ENCODE measurements at regions not wholly inside any gene's neighbourhood (a gene's known extent, or its start where the extent isn't known, plus 50 kb on each side); places are given as distances from the start of the nearest gene placed in this dataset.

DNA sequence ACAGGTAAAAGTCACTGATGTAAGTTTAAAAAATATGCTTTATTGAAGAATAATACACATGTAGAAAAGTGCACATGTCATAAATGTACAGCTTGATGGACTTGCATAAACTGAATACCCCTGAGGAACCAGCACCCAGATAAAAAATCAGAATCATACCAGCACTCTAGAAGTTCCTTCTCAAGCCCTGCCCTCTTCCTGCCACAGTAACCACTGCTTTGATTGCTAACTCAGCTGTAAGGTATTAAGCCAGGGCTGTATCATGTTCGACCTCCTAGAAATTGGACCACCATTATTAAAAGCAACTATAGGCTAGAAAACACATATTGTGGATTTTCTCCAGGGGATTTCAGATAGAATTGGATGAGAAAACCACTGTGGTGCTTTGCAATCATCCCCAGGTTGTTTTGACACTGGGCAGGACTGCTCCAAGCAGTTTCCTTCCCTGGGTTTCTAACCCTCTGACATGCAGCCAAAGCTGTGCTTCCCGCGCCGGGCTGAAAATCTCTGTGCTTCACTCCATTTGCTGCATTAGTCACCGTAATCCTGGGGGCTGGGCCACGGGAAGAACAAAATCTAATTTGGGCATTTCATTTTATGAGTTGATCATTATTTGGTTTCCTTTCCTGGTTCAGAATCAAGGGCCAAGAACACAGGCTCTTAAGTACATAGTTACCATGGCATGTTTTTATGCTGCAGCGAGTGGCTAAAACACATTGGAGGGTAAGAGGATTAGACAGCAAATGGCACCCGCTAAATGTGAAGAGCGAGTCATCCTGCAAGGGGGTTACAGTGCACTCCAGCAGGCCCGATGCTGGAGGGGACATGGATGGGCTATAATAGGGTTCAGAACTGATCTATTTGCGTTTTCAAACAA, 139.4 kb upstream of the IL12B start:
- Mint-ChIP-seq H3K27ac (no peak overlapping the region), H3K27me3 (peaks cover 43% of the 10 kb centered on the region), H3K4me3 (no peak overlapping the region), H3K36me3 (no peaks in the 10 kb centered on the region), H3K9me3 (ENCODE audit: low read depth) (peaks cover 4% of the 10 kb centered on the region), H3K4me1 (peaks cover 15% of the 10 kb centered on the region)
- DNase-seq (peak; percentile 60), ATAC-seq (peak; percentile 74)
- CTCF ChIA-PET = no interaction called here

DNA sequence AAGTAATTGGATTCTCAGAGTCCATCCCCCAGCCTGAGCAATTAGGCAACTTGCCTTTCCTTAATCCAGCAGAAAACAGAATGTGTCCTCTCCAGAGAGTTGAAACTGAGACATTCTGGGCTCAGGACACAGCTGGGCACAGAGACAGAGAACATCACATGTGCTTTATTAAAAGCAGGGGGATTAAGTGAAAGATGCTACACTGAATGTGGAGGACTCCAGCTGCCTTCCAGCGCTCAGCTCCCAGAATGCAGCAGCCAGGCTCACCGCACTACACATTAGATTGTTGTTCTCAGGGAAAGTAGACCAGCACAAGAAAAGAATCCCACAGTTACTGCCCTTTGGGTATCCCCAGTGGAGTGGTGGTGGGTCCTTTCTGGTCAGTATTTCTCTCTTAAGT, 141.6 kb upstream of the IL12B start:
- H3K36me3 Mint-ChIP-seq = peaks cover 2% of the 10 kb centered on the region
- CTCF ChIA-PET = no interaction called here
- peaks cover 15% of the 10 kb centered on the region for H3K4me1 Mint-ChIP-seq
- H3K9me3 Mint-ChIP-seq (ENCODE audit: low read depth) = peaks cover 6% of the 10 kb centered on the region
- H3K27me3 Mint-ChIP-seq = peaks cover 53% of the 10 kb centered on the region
- DNase-seq = no peak
- H3K4me3 Mint-ChIP-seq = no peak overlapping the region
- no peak overlapping the region for H3K27ac Mint-ChIP-seq
- no peak for ATAC-seq

DNA sequence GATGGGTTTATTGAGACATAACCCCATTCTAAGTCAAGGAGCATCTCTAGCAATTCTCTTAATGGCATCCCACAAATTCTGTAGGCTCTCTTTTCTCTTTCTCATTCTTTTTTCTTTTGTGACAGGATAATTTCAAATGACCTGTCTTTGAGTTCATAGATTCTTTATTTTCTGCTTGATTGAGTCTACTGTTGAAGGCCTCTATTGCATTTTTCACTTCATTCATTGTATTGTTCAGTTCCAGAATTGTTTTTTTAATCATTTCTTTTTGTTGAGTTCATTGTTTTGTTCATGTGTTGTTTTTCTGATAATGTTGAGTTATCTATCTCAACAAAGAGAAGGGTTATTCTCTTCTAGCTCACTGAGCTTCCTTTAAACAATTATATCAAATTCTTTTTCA, 144.7 kb upstream of the IL12B start:
- peaks cover 4% of the 10 kb centered on the region for H3K4me1 Mint-ChIP-seq
- ATAC-seq (no peak), DNase-seq (no peak)
- H3K36me3 Mint-ChIP-seq = peaks cover 2% of the 10 kb centered on the region
- H3K27me3 Mint-ChIP-seq = peaks cover 38% of the 10 kb centered on the region
- H3K4me3 Mint-ChIP-seq = no peak overlapping the region
- no peak overlapping the region for H3K27ac Mint-ChIP-seq
- CTCF ChIA-PET = interaction anchor here (1.6 kb wide), 1 partner anchor 8 kb away, joined by 3 read pairs; no protein-coding TSS in a partner anchor
- peaks cover 6% of the 10 kb centered on the region for H3K9me3 Mint-ChIP-seq (ENCODE audit: low read depth)

DNA sequence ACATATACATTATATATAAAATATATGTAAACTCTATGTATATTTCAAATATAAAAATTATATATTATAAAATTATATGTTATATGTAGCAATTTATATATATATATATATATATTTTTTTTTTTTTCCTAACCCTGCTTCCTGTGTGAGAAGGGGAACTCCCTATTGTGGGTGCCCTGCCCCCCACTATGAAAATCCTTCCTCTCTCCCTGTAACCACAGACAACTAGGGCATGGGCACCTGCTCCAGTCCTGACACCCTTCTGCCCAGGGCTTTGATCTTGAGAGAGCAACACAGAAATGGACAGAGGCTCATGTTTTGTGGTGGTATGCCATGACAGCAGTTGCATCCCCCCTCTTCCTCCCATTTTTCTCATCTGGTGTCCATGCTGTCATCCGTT, 148.7 kb upstream of the IL12B start:
- Mint-ChIP-seq H3K9me3 (ENCODE audit: low read depth) (peaks cover 6% of the 10 kb centered on the region), H3K27ac (no peak overlapping the region), H3K4me3 (no peak overlapping the region), H3K27me3 (peaks cover 22% of the 10 kb centered on the region), H3K36me3 (peaks cover 2% of the 10 kb centered on the region), H3K4me1 (peaks cover 4% of the 10 kb centered on the region)
- CTCF ChIA-PET = interaction anchor here (1.2 kb wide), 1 partner anchor 37 kb away, joined by 4 read pairs; no protein-coding TSS in a partner anchor
- DNase-seq = no peak
- ATAC-seq = no peak

DNA sequence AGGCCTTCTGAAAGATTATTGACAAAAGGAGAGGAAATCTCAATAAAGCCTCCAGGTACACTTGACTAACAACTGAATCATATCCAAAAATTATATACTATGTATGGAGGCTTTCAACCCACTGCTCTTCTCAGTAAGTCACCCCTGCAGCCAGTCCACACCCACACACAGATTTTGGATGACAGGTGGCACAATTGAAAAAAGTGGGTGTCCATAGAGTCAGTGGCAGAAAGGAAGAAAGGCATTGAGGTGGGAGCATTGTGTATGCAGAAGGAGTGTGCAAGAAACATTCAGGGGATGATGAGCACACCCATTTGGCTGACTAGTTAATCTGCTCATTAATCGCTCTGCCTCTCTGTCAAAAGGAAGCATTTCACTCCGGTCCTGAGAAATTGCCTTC, 150.6 kb upstream of the IL12B start:
- CTCF ChIA-PET = no interaction called here
- H3K9me3 Mint-ChIP-seq (ENCODE audit: low read depth) = no peaks in the 10 kb centered on the region
- no peak overlapping the region for H3K4me3 Mint-ChIP-seq
- ATAC-seq (no peak), DNase-seq (no peak)
- no peaks in the 10 kb centered on the region for H3K36me3 Mint-ChIP-seq
- H3K27me3 Mint-ChIP-seq = peaks cover 15% of the 10 kb centered on the region
- H3K27ac Mint-ChIP-seq = no peak overlapping the region
- peaks cover 4% of the 10 kb centered on the region for H3K4me1 Mint-ChIP-seq

DNA sequence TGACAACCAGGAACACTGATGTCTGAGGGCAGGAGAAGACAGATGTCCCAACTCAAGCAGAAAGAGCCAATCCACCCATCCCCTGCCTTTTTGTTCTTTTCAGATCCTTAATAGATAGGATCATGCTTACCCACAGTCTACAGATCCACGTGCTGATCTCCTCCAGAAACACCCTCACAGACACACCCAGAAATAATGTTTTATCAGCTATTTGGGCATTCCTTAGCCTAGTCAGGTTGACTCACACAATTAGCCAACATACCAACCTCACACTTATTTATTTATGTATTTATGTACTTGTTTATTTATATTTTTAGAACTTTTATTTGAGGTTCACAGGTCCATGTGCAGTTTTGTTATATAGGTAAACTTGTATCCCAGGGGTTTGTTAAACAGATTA, 151.5 kb upstream of the IL12B start:
- H3K27ac Mint-ChIP-seq = no peak overlapping the region
- CTCF ChIA-PET = no interaction called here
- no peaks in the 10 kb centered on the region for H3K9me3 Mint-ChIP-seq (ENCODE audit: low read depth)
- DNase-seq (no peak), ATAC-seq (no peak)
- H3K4me3 Mint-ChIP-seq = no peak overlapping the region
- H3K27me3 Mint-ChIP-seq = peaks cover 12% of the 10 kb centered on the region
- H3K4me1 Mint-ChIP-seq = peaks cover 4% of the 10 kb centered on the region
- no peaks in the 10 kb centered on the region for H3K36me3 Mint-ChIP-seq

DNA sequence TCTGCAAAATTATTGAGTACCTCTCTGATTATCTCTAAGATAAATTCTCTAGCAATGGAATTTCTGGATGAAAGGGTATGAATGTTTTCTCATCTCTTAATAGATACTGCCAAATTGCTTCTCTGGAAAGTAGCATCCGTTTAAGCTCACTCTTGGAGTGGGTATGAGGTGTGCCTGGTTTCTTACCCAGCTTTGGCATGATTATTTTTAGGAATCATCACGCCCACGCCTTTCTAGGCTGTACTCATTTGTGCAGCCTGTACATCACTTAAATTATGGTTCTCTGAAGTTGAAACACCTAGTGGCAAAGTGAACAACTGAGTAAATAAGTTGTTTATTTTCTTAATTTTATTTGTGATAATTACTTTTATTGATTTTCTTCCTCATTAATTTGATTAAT, 156.5 kb upstream of the IL12B start:
- Mint-ChIP-seq H3K27me3 (peaks cover 10% of the 10 kb centered on the region), H3K9me3 (ENCODE audit: low read depth) (no peaks in the 10 kb centered on the region), H3K4me1 (no peaks in the 10 kb centered on the region), H3K27ac (no peak overlapping the region), H3K4me3 (no peak overlapping the region), H3K36me3 (no peaks in the 10 kb centered on the region)
- CTCF ChIA-PET = no interaction called here
- ATAC-seq (no peak), DNase-seq (no peak)

DNA sequence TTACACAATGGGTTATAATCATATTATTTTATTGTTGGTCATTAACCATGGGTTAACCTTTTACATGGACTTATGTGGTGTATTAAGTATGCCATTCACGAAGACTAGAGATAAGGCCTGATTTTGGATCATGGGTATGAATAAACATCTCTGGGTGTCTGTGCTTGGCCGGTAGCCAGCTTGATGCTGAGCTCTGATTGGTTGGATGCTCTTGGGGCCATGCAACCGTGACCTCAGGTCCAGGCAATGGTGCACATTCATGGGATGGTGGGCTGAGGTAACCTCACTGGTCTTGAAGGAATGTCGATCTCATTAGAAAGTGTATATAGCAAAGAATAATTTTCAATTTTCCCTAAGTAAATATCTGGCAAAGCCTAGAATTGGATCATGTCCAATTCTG, 158.2 kb upstream of the IL12B start:
- ATAC-seq (no peak), DNase-seq (no peak)
- no peak overlapping the region for H3K27ac Mint-ChIP-seq
- H3K36me3 Mint-ChIP-seq = no peaks in the 10 kb centered on the region
- H3K9me3 Mint-ChIP-seq (ENCODE audit: low read depth) = no peaks in the 10 kb centered on the region
- H3K4me1 Mint-ChIP-seq = no peaks in the 10 kb centered on the region
- CTCF ChIA-PET = no interaction called here
- no peak overlapping the region for H3K4me3 Mint-ChIP-seq
- H3K27me3 Mint-ChIP-seq = peaks cover 14% of the 10 kb centered on the region

DNA sequence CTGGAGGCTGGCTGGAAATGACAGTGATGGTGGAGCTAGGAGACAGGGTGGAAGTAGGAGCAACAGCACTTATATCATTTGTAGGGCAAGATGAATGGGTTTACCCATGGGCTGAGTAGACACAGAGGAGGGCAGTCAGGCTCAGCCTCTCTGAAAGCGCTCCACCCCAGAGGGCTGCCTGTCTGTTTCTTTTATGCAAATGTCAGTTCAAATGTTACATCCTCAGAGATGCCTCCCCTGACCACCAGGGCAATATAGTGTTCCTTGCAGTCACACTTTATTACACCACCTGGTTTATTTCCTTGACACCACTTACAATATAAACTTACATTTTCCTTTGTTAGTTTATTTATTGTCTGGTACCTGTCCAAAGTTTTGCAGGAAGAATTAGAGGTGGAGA, 159.5 kb upstream of the IL12B start:
- DNase-seq (no peak), ATAC-seq (no peak)
- H3K27ac Mint-ChIP-seq = no peak overlapping the region

DNA sequence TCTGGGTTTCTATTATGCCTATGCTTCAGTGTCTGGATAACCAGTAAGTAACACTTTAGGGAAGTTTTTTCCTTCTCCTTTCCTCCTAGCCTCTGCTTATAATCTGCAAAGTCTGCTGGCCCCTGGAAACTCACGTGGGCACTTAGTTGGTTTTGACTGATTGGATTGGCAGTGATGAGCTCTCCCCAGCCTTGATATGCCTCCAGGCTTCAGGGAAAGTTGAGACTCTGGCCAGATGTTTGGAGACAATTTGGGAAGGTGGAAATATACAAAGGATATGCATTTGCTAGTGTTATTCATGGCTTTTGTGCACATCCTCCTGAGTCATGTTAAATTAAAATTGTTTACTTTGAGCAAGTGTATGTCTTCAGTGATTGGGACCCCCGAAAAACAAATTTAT, 160.2 kb upstream of the IL12B start:
- H3K27ac Mint-ChIP-seq = no peak overlapping the region
- CTCF ChIA-PET = no interaction called here
- H3K36me3 Mint-ChIP-seq = no peaks in the 10 kb centered on the region
- no peaks in the 10 kb centered on the region for H3K9me3 Mint-ChIP-seq (ENCODE audit: low read depth)
- peaks cover 24% of the 10 kb centered on the region for H3K27me3 Mint-ChIP-seq
- no peaks in the 10 kb centered on the region for H3K4me1 Mint-ChIP-seq
- ATAC-seq = no peak
- no peak overlapping the region for H3K4me3 Mint-ChIP-seq
- no peak for DNase-seq

More for the DNA sequence above, 159.5 kb upstream of the IL12B start:
- CTCF ChIA-PET = no interaction called here
- no peaks in the 10 kb centered on the region for H3K36me3 Mint-ChIP-seq
- no peaks in the 10 kb centered on the region for H3K9me3 Mint-ChIP-seq (ENCODE audit: low read depth)
- H3K4me3 Mint-ChIP-seq = no peak overlapping the region
- peaks cover 19% of the 10 kb centered on the region for H3K27me3 Mint-ChIP-seq
- H3K4me1 Mint-ChIP-seq = no peaks in the 10 kb centered on the region

DNA sequence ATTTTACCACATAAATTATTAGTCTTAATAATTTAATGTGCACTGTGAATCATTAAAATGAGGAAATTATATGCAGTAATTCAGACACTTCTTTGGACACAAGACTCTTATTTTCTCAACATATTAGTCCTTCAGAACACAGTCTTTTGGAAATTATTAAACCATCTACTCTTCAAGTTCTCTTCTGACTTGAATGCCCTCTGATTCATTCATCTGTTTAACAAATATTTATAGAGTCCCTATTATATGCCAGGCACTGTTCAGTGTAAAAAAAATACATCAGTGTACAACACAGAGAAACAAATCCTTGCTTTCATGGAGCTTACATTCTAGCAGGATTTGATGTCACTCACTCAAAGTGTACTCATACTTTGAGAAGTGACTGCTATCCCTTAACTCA, 163.4 kb upstream of the IL12B start:
- no peak for ATAC-seq
- H3K27ac Mint-ChIP-seq = no peak overlapping the region
- DNase-seq = no peak
- H3K9me3 Mint-ChIP-seq (ENCODE audit: low read depth) = no peaks in the 10 kb centered on the region
- CTCF ChIA-PET = interaction anchor here (0.7 kb wide), 1 partner anchor 84 kb away, joined by 3 read pairs; no protein-coding TSS in a partner anchor
- H3K36me3 Mint-ChIP-seq = no peaks in the 10 kb centered on the region
- no peaks in the 10 kb centered on the region for H3K4me1 Mint-ChIP-seq
- H3K4me3 Mint-ChIP-seq = no peak overlapping the region
- H3K27me3 Mint-ChIP-seq = peaks cover 22% of the 10 kb centered on the region

DNA sequence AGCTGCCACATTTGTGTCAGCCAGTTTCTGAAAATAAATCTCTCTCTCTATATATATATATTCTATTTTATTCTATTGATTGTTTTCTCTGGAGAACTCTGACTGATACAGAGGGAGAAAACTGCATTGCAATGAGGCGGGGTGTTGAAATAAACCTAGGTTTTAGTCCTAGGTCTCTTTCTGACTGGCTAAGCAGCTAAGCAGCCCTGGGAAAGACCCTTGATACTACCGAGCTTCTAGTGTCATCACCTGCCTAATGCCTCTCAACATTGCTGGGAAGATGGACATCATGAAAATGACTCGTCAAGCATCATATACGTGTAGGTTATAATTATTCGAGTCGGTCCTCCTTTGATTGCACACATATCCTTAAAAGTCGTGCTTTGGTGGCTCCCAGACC, 166.5 kb upstream of the IL12B start:
- no peaks in the 10 kb centered on the region for H3K4me1 Mint-ChIP-seq
- no peak for ATAC-seq
- DNase-seq = no peak
- no peak overlapping the region for H3K4me3 Mint-ChIP-seq
- peaks cover 20% of the 10 kb centered on the region for H3K27me3 Mint-ChIP-seq
- no peak overlapping the region for H3K27ac Mint-ChIP-seq
- CTCF ChIA-PET = no interaction called here
- H3K36me3 Mint-ChIP-seq = no peaks in the 10 kb centered on the region
- H3K9me3 Mint-ChIP-seq (ENCODE audit: low read depth) = no peaks in the 10 kb centered on the region

DNA sequence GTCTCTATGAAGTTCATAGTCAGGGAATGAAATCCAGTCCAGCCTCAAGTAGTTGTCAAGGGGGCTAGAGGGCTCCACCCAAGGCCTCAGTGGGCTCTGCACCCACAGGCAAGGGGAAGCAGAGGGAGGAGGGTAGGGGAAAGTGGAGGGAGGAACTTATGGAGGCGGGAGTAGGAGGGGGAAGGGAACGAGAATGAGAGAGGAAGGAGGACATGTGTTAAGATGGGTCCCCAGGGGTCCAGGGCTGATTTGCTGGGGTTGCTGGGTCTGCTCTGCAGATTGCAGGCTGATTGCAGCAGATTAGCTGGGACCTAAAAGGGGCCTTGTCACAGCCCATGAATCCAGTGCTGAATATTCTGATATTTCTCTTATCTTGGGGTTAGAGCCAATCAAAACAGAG, 166.9 kb upstream of the IL12B start:
- ATAC-seq (no peak), DNase-seq (no peak)
- H3K27me3 Mint-ChIP-seq = peaks cover 20% of the 10 kb centered on the region
- no peak overlapping the region for H3K27ac Mint-ChIP-seq
- H3K4me1 Mint-ChIP-seq = no peaks in the 10 kb centered on the region
- H3K36me3 Mint-ChIP-seq = no peaks in the 10 kb centered on the region
- no peaks in the 10 kb centered on the region for H3K9me3 Mint-ChIP-seq (ENCODE audit: low read depth)
- CTCF ChIA-PET = no interaction called here
- no peak overlapping the region for H3K4me3 Mint-ChIP-seq

DNA sequence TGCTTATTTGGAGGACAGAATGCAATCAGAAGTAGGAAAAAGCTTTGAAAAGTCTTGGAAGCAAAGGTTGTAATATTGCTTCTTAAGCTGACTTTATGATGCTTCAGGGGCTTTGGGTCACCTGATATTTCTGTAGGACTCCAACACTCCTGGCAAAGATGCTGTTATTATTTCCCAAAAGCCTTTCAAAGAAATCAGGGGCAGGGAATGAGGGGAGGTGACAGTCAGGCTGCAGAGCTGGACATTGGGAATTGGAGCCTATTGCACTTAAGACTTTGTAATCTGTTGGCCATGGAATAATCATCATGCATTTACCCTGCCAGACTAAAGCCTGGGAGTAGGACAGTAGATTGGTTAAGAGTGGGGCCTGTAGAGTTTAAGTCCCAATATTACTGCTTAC, 168.3 kb upstream of the IL12B start:
- H3K27me3 Mint-ChIP-seq = peaks cover 15% of the 10 kb centered on the region
- no peaks in the 10 kb centered on the region for H3K4me1 Mint-ChIP-seq
- H3K9me3 Mint-ChIP-seq (ENCODE audit: low read depth) = no peaks in the 10 kb centered on the region
- no peaks in the 10 kb centered on the region for H3K36me3 Mint-ChIP-seq
- no peak for ATAC-seq
- no peak overlapping the region for H3K4me3 Mint-ChIP-seq
- H3K27ac Mint-ChIP-seq = no peak overlapping the region
- DNase-seq = no peak
- CTCF ChIA-PET = no interaction called here
